ENCODE measurements at regions not wholly inside any gene's neighbourhood (a gene's known extent, or its start where the extent isn't known, plus 50 kb on each side); places are given as distances from the start of the nearest gene placed in this dataset.

GRCh38 chr7:34240417-34240816, 335.1 kb downstream of the BMPER start (continued):
- TF ChIP-seq EGR1 (IDR thresholded peaks at IDR 0.05; ENCODE audit: borderline replicate concordance, low read depth, low read length) (no peak), YY1 (IDR thresholded peaks at IDR 0.05; ENCODE audit: low read depth, low read length) (no peak)

Measured in H1 (cell line).